ACC112 (cell line): ENCODE measurements at regions not wholly inside any gene's neighbourhood (a gene's known extent, or its start where the extent isn't known, plus 50 kb on each side); places are given as distances from the start of the nearest gene placed in this dataset.
"Not testable (repeated sequence)": the region's sequence is repeated elsewhere in the genome, so short reads cannot be mapped to it uniquely, and the experiment has no call there.

Experiments used
- H2AFZ ChIP-seq: fragments of 200-600 bp; sonication (generic); one replicate; pipeline ENCODE4 v1.6.0; 2017; ENCODE audit warnings: antibody characterized with exemption, low read length; ENCODE audit not compliant: unreplicated experiment
- H3K27ac ChIP-seq: fragments of 200-600 bp; sonication (generic); 2 replicates; pipeline ENCODE4 v1.5.1; 2014; ENCODE audit warnings: low read depth, mild to moderate bottlenecking, antibody characterized with exemption, low read length, moderate library complexity
- H3K27me3 ChIP-seq: fragments of 200-600 bp; sonication (generic); 2 replicates; pipeline ENCODE4 v1.6.1; 2014; ENCODE audit warnings: mild to moderate bottlenecking, antibody characterized with exemption, low read length, moderate library complexity, mixed read lengths; ENCODE audit not compliant: insufficient read depth
- H3K36me3 ChIP-seq: fragments of 200-600 bp; sonication (generic); 2 replicates; pipeline ENCODE4 v1.6.1; 2016; ENCODE audit warnings: mild to moderate bottlenecking, antibody characterized with exemption, low read length, moderate library complexity, mixed read lengths; ENCODE audit not compliant: insufficient read depth
- H3K4me1 ChIP-seq: fragments of 200-600 bp; sonication (generic); one replicate; pipeline ENCODE4 v1.6.1; 2016; ENCODE audit warnings: low read length, mixed read lengths; ENCODE audit not compliant: insufficient read depth, unreplicated experiment, control insufficient read depth
- H3K4me3 ChIP-seq: fragments of 200-600 bp; sonication (generic); 2 replicates; pipeline ENCODE4 v1.5.1; 2014; ENCODE audit warnings: mild to moderate bottlenecking, low read depth, low read length
- H3K79me2 ChIP-seq: fragments of 200-600 bp; sonication (generic); one replicate; pipeline ENCODE4 v1.6.0; 2016; ENCODE audit warnings: low read length; ENCODE audit not compliant: control insufficient read depth, unreplicated experiment, insufficient read depth

GRCh38 chr6:104473021-104473429 is 386.7 kb downstream of the HACE1 start:
- no peaks in the 10 kb centered on the region for H3K79me2 ChIP-seq
- H3K4me1 ChIP-seq: no peaks in the 10 kb centered on the region
- H3K36me3 ChIP-seq: no peaks in the 10 kb centered on the region
- H3K4me3 ChIP-seq: no peak overlapping the region
- no peak overlapping the region for H2AFZ ChIP-seq
- no peak overlapping the region for H3K27ac ChIP-seq
- H3K27me3 ChIP-seq: 0 out of 2 replicates have a peak, but pooled peaks cover under 1% of the 10 kb centered on the region

- no peaks in the 10 kb centered on the region for H3K79me2 ChIP-seq
- H3K27me3 ChIP-seq: no peaks in the 10 kb centered on the region
- no peak overlapping the region for H3K27ac ChIP-seq
- no peak overlapping the region for H2AFZ ChIP-seq
- H3K4me3 ChIP-seq: no peak overlapping the region
- no peaks in the 10 kb centered on the region for H3K36me3 ChIP-seq
- H3K4me1 ChIP-seq: no peaks in the 10 kb centered on the region
These were observed 387.5 kb downstream of the HACE1 start for GRCh38 chr6:104472021-104472901.

DNA sequence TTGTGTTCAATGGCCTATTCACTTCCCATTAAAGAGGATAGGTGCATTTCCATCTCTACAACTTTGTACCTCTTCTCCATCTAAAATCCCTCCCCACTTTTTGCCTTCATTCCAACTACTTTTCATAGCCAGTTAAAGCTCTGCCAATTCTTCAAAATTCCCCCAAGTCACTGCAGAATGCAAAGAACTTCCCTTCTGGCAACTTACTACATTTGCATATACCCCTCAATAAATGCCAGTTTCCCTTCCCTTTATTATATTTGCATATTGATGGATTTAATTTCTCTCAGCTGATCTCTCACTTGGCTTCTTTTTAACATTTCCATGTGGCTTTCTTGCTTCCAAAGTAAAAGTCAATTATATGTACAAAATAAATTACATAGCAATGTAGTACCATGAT is 393.4 kb downstream of the HACE1 start:
- Histone ChIP-seq H3K4me1 (no peaks in the 10 kb centered on the region), H3K27ac (no peak overlapping the region), H3K4me3 (no peak overlapping the region), H3K27me3 (no peaks in the 10 kb centered on the region), H2AFZ (no peak overlapping the region), H3K79me2 (no peaks in the 10 kb centered on the region), H3K36me3 (no peaks in the 10 kb centered on the region)

DNA sequence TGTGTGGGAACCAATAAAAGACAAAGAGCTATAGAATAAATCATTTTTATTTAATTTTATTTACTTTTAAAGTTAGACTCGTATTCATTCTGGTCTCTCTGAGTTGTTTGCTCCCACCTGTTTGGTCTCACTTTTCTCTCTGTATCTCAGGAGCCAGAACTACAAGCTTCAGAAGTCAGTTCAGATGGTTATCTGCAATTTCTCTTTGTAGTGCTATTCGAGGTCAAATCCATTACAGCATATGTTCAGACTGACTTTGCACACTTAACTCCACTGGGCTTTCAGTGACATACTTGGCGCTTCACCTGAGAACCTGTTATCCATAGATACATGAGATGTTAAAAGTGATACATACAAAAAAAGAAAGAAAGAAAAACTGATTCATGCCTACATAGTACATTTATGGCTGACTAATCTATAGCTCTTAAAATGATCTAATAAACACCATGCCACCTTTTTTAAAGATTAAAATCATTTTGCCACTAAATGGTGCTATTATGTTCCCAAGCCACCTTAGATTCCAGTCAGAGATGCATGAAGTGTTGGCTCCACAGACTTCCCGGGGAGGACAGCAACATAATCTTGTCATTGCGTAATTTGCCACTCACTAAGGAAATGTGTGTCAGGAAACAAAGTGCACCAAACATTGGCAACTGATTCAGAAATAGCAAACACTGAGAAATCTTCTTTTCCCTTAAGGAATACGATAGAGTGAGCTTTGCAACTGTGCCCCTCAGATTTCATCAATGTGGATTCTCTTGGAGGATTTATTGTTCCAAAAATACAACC is 396.7 kb downstream of the HACE1 start:
- no peaks in the 10 kb centered on the region for H3K79me2 ChIP-seq
- no peak overlapping the region for H2AFZ ChIP-seq
- no peak overlapping the region for H3K27ac ChIP-seq
- no peaks in the 10 kb centered on the region for H3K27me3 ChIP-seq
- no peaks in the 10 kb centered on the region for H3K4me1 ChIP-seq
- H3K4me3 ChIP-seq: no peak overlapping the region
- H3K36me3 ChIP-seq: no peaks in the 10 kb centered on the region

DNA sequence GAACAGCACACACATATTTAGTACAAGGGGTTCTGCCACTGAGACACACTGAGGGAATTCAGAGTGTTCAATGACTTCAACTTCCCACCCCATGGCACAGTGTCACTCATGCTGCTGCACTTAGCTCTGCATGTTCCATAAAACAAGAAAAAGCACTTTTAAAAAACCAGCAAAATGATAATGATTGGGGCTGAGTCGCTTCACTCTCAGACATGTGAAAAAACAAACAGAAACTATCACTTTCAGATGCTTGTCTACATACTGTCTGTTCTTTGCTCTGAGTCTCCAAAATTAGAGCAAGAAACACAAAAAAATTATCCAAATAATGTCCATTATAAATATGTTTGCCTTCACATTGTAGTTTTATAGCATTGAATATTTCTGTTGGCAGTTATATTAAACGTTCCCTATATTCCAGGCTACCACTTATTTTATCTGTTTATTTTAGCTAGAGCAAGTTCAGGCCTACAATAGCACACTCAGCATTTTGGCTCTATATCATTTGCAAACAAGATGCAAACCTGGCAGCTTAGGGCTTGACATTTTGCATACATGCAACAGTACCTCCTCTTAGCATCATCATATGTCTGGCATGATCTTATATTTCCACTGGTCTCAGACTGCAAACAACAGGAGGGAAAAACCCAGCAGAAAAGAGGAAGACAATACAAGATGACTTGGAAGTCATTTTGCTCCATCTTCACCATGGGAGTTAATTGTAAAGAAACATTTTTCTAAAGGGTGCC is 398.8 kb downstream of the HACE1 start:
- no peaks in the 10 kb centered on the region for H3K36me3 ChIP-seq
- H3K27ac ChIP-seq: no peak overlapping the region
- no peaks in the 10 kb centered on the region for H3K4me1 ChIP-seq
- H3K79me2 ChIP-seq: no peaks in the 10 kb centered on the region
- no peak overlapping the region for H3K4me3 ChIP-seq
- no peak overlapping the region for H2AFZ ChIP-seq
- no peaks in the 10 kb centered on the region for H3K27me3 ChIP-seq

- no peaks in the 10 kb centered on the region for H3K4me1 ChIP-seq
- H3K27ac ChIP-seq: no peak overlapping the region
- no peaks in the 10 kb centered on the region for H3K79me2 ChIP-seq
- H3K4me3 ChIP-seq: no peak overlapping the region
- H3K36me3 ChIP-seq: no peaks in the 10 kb centered on the region
- H2AFZ ChIP-seq: no peak overlapping the region
- H3K27me3 ChIP-seq: no peaks in the 10 kb centered on the region
These were observed 400.2 kb downstream of the HACE1 start for GRCh38 chr6:104459543-104459942.

GRCh38 chr6:104449918-104450317 is 409.8 kb downstream of the HACE1 start:
- Histone ChIP-seq H3K27me3 (no peaks in the 10 kb centered on the region), H3K4me3 (no peak overlapping the region), H2AFZ (no peak overlapping the region), H3K79me2 (no peaks in the 10 kb centered on the region), H3K27ac (no peak overlapping the region), H3K4me1 (no peaks in the 10 kb centered on the region), H3K36me3 (no peaks in the 10 kb centered on the region)

DNA sequence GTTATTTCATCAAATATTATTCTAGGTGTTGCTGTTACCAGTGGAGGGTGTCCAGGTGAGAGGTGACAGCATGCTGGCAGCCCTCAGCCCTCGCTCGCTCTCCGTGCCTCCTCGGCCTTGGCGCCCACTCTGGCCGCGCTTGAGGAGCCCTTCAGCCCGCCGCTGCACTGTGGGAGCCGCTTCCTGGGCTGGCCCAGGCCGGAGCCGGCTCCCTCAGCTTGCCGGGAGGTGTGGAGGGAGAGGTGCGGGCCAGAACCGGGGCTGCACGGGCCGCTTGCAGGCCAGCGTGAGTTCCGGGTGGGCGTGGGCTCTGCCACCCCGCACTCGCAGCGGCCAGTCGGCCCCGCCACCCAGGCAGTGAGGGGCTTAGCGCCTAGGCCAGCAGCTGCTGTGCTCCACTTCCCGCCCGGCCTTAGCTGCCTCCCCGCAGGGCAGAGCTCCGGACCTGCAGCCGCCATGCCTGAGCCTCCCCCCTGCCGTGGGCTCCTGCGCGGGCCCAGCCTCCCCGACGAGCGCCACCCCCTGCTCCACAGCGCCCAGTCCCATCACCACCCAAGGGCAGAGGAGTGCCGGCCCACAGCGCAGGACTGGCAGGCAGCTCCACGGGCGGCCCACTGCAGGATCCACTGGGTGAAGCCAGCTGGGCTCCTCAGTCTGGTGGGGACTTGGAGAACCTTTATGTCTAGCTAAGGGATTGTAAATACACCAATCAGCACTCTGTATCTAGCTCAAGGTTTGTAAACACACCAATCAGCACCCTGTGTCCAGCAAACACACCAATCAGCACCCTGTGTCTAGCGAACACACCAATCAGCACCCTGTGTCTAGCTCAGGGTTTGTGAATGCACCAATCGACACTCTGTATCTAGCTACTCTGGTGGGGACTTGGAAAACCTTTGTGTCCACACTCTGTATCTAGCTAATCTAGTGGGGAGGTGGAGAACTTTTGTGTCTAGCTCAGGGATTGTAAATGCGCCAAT is 413.3 kb downstream of the HACE1 start:
- not testable (repeated sequence) for H3K4me1 ChIP-seq, H3K36me3 ChIP-seq, H3K27me3 ChIP-seq, H3K4me3 ChIP-seq, H3K79me2 ChIP-seq, H2AFZ ChIP-seq, H3K27ac ChIP-seq

- H2AFZ ChIP-seq: no peak overlapping the region
- no peaks in the 10 kb centered on the region for H3K79me2 ChIP-seq
- H3K27me3 ChIP-seq: no peaks in the 10 kb centered on the region
- H3K36me3 ChIP-seq: no peaks in the 10 kb centered on the region
- no peaks in the 10 kb centered on the region for H3K4me1 ChIP-seq
- no peak overlapping the region for H3K27ac ChIP-seq
- no peak overlapping the region for H3K4me3 ChIP-seq
These were observed 425.2 kb downstream of the HACE1 start for GRCh38 chr6:104434519-104434918.

DNA sequence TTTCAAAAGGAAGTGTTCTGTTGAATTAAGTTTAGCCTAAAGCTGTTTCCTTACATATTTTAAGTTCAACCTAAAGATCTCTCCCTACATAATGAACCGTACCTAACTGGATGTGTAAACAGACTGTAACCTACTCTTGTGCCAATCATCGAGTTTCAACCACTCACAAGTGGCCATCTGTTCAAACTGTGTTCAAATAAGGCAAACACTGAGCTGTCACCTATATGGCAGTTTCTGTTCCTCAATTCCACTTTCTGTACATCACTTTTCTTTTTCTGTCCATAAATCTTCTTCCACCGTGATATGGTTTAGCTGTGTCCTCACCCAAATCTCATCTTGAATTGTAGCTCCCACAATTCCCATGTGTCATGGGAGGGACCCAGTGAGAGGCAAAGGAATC is 428.6 kb downstream of the HACE1 start:
- H3K79me2 ChIP-seq: no peaks in the 10 kb centered on the region
- H3K36me3 ChIP-seq: no peaks in the 10 kb centered on the region
- no peak overlapping the region for H2AFZ ChIP-seq
- no peaks in the 10 kb centered on the region for H3K4me1 ChIP-seq
- no peak overlapping the region for H3K27ac ChIP-seq
- H3K4me3 ChIP-seq: no peak overlapping the region
- no peaks in the 10 kb centered on the region for H3K27me3 ChIP-seq
